Left lung (tissue), 4 donors: ENCODE measurements at regions not wholly inside any gene's neighbourhood (a gene's known extent, or its start where the extent isn't known, plus 50 kb on each side); places are given as distances from the start of the nearest gene placed in this dataset.
A peak's percentile ranks its signal among the peaks of the same experiment; 100 is the strongest.

Experiments
- ATAC-seq: fragments of 200-7000 bp; cut with Tn5 transposase; one replicate; pipeline ENCODE4 v1.9.1; 2020; ENCODE audit warnings: moderate library complexity
- DNase-seq, 4 donors: peaks; one replicate each; pipeline ENCODE4 v3.0.0-alpha.2; 2013 to 2020
- H3K27ac ChIP-seq, 2 donors: fragments of 200-600 bp; sonication (generic) in 1 of 2; one replicate each; pipeline versions ENCODE4 v1.5.0 to v1.8.0; 2020 to 2021
- H3K27me3 ChIP-seq, 2 donors: fragments of 200-600 bp; sonication (generic) in 1 of 2; one replicate each; pipeline versions ENCODE4 v1.5.0 to v1.8.0; 2020 to 2021
- H3K36me3 ChIP-seq, 2 donors: fragments of 200-600 bp; sonication (generic) in 1 of 2; one replicate each; pipeline versions ENCODE4 v1.5.0 to v1.8.0; 2020 to 2021
- H3K4me1 ChIP-seq, 2 donors: fragments of 200-600 bp; one replicate each; pipeline ENCODE4 v1.8.0; 2021
- H3K4me3 ChIP-seq, 2 donors: fragments of 200-600 bp; sonication (generic) in 1 of 2; one replicate each; pipeline versions ENCODE4 v1.5.0 to v1.8.0; 2020 to 2021; ENCODE audit warnings: mild to moderate bottlenecking in 1 of 2
- H3K9me3 ChIP-seq, 2 donors: fragments of 200-600 bp; sonication (generic) in 1 of 2; one replicate each; pipeline versions ENCODE4 v1.5.0 to v1.8.0; 2020 to 2021
- intact Hi-C, 2 donors: fragments of 100-400 bp; cut with DNase I; formaldehyde crosslinking; loops; one replicate each; pipeline versions ENCODE4 v1.11.2 to v1.14.2; 2022
- TF ChIP-seq, protein P1 (sequence below), 2 donors: fragments of 200-600 bp; sonication (generic) in 1 of 2; IDR thresholded peaks; one replicate each; pipeline versions ENCODE4 v1.5.0 to v1.8.0; 2021; ENCODE audit warnings: antibody characterized with exemption in 2 of 2
- donor health status: DM: no; HTN: yes; CAD: no.
- donor health status: DM: no; HTN: no; CAD: no.

GRCh38 chr11:15591112-15591537, 476.4 kb downstream of the INSC start:
- Histone ChIP-seq H3K36me3 (no peaks in the 10 kb centered on the region), H3K27ac (no peak overlapping the region), H3K9me3 (no peaks in the 10 kb centered on the region), H3K4me1 (no peaks in the 10 kb centered on the region), H3K27me3 (no peaks in the 10 kb centered on the region), H3K4me3 (no peak overlapping the region)
- DNase-seq (no peak), ATAC-seq (no peak)
- intact Hi-C loops = no loop called here
- TF ChIP-seq, protein P1, sequence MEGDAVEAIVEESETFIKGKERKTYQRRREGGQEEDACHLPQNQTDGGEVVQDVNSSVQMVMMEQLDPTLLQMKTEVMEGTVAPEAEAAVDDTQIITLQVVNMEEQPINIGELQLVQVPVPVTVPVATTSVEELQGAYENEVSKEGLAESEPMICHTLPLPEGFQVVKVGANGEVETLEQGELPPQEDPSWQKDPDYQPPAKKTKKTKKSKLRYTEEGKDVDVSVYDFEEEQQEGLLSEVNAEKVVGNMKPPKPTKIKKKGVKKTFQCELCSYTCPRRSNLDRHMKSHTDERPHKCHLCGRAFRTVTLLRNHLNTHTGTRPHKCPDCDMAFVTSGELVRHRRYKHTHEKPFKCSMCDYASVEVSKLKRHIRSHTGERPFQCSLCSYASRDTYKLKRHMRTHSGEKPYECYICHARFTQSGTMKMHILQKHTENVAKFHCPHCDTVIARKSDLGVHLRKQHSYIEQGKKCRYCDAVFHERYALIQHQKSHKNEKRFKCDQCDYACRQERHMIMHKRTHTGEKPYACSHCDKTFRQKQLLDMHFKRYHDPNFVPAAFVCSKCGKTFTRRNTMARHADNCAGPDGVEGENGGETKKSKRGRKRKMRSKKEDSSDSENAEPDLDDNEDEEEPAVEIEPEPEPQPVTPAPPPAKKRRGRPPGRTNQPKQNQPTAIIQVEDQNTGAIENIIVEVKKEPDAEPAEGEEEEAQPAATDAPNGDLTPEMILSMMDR (IDR thresholded peaks at IDR 0.05) = no peak

- TF ChIP-seq, protein P1 (IDR thresholded peaks at IDR 0.05) = no peak
- intact Hi-C loops = no loop called here
- H3K4me1 ChIP-seq = no peaks in the 10 kb centered on the region
- H3K4me3 ChIP-seq = no peak overlapping the region
- H3K36me3 ChIP-seq = no peaks in the 10 kb centered on the region
- no peaks in the 10 kb centered on the region for H3K9me3 ChIP-seq
- no peak overlapping the region for H3K27ac ChIP-seq
- no peaks in the 10 kb centered on the region for H3K27me3 ChIP-seq
- DNase-seq (no peak), ATAC-seq (no peak)
These were observed 479.9 kb downstream of the INSC start for GRCh38 chr11:15594607-15595006.

DNA sequence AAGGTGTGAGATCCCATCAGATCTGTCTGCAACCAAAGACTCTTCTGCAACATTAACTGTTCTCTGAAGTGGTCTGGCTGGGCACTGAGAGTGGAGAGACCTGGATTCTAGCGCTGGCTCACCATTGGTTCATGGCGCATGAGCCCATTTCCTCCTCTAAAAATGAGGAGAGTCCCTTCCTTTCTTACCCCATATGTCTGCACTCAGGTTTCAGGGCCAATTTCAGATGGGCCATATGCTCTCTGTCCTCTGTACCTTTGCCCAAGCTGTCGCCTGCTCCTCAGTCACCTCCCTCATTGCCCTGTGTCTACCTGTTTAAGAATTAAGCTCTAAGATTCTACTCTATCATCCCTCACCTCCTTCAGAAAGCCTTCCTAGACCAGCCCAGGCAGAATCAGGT, 484.7 kb downstream of the INSC start:
- Histone ChIP-seq H3K36me3 (no peaks in the 10 kb centered on the region), H3K4me3 (no peak overlapping the region), H3K9me3 (no peaks in the 10 kb centered on the region), H3K4me1 (no peaks in the 10 kb centered on the region), H3K27ac (no peak overlapping the region), H3K27me3 (no peaks in the 10 kb centered on the region)
- TF ChIP-seq, protein P1 (IDR thresholded peaks at IDR 0.05) = no peak
- no peak for DNase-seq
- ATAC-seq = no peak
- intact Hi-C loops = no loop called here

DNA sequence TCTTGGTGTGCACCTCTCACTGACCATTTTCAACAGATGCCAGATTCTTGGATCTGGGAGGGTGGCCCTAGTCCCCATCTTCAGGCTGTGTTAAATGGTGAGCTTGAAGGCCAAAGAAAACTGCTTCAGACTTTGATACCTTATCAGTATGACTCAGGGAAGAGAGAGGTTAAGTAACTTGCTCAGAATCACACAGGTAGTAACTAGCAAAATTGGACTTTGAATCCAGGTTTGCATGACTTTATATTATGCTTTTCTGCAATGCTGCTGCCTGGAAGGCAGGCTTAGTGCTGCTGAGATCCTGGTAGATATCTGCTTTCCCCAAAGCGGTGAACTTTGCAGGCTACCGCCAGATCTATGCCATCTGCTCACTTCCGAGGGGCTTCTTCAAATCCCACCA, 487.3 kb downstream of the INSC start:
- H3K9me3 ChIP-seq = no peaks in the 10 kb centered on the region
- DNase-seq (no peak), ATAC-seq (no peak)
- TF ChIP-seq, protein P1 (IDR thresholded peaks at IDR 0.05) = no peak
- H3K27me3 ChIP-seq = no peaks in the 10 kb centered on the region
- no peak overlapping the region for H3K4me3 ChIP-seq
- no peak overlapping the region for H3K27ac ChIP-seq
- H3K4me1 ChIP-seq = no peaks in the 10 kb centered on the region
- intact Hi-C loops = no loop called here
- no peaks in the 10 kb centered on the region for H3K36me3 ChIP-seq

DNA sequence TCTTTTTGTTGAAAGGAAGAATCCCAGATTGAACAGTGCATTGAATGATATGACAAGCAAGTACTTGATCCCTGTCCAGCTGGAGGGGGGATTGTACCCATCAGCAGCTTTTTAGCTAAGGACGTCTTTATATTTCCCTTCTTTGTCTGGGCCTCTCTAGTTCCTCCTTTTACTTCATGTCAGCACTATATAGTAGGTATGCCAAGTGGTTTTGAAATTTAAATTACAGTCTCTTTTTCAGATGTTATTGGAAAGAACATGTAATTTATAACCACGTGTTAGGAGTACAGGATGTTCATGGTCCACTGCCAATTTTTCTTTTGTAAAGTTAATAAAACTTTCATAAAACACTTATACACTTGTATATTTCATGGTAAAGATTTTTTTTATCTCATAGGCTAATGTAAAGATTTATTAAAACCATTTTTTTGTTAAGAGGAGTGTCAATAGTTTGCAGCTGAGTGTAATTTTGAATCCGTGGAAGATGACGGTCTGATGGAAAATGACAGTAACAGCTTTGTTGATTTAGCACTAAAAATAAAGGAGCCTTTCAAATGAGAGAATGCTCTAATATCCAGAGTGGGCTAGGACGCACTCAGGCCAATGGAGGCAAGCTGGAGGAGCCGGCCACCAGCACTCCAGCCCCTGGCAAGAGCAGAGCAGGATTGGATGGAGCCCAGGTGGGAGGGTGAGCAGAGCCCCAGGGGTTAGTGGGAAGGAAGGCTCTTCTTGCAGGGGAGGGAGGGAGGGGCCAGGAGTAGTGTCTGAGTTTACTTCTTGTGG, 488.3 kb downstream of the INSC start:
- no peaks in the 10 kb centered on the region for H3K36me3 ChIP-seq
- peak in 1 of 4 donors; percentile 49 for DNase-seq
- H3K4me3 ChIP-seq = no peak overlapping the region
- intact Hi-C loops = no loop called here
- H3K4me1 ChIP-seq = no peaks in the 10 kb centered on the region
- TF ChIP-seq, protein P1 (IDR thresholded peaks at IDR 0.05) = no peak
- ATAC-seq = peak; percentile 46
- H3K9me3 ChIP-seq = no peaks in the 10 kb centered on the region
- no peaks in the 10 kb centered on the region for H3K27me3 ChIP-seq
- peak overlapping the region in 1 of 2 donors; percentile 13 for H3K27ac ChIP-seq
